HUDEP-2 (cell line): ENCODE measurements at regions not wholly inside any gene's neighbourhood (a gene's known extent, or its start where the extent isn't known, plus 50 kb on each side); places are given as distances from the start of the nearest gene placed in this dataset.
"Not testable (repeated sequence)": the region's sequence is repeated elsewhere in the genome, so short reads cannot be mapped to it uniquely, and the experiment has no call there.

Experiments
- DNase-seq, 76 experiments: peaks; one replicate each; lab custom pipeline; 2025; ENCODE audit not compliant: unreplicated experiment in 76 of 76; lab: John Stamatoyannopoulos, UW

DNA sequence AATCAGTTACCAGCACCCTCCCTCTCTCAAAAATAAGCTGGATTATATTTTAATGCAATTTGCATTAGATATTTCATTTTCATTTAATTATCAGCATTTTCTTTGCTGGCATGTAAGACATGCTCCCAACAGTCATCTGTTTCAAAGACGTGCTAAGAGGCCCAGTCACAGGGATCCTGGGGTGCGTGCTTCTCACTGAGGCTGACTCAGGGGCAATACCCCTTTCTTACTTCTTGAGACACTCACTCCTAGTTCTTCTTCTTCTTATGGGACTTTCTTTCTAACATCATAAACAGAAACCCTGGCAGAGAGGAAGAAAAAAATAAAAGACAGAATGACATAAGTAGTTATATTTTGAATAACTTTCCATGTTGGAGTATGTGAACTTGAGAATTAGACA, 372.1 kb upstream of the MEX3C start:
- no peak for DNase-seq

DNA sequence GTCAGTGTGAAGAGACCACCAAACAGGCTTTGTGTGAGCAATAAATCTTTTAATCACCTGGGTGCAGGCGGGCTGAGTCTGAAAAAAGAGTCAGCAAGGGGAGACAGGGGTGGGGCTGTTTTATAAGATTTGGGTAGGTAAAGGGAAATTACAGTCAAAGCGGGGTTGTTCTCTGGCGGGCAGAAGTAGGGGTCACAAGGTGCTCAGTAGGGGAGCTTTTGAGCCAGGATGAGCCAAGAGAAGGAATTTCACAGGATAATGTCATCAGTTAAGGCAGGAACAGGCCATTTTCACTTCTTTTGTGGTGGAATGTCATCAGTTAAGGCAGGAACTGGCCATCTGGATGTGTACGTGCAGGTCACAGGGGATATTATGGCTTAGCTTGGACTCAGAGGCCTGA, 372.6 kb upstream of the MEX3C start:
- not testable (repeated sequence) for DNase-seq

DNA sequence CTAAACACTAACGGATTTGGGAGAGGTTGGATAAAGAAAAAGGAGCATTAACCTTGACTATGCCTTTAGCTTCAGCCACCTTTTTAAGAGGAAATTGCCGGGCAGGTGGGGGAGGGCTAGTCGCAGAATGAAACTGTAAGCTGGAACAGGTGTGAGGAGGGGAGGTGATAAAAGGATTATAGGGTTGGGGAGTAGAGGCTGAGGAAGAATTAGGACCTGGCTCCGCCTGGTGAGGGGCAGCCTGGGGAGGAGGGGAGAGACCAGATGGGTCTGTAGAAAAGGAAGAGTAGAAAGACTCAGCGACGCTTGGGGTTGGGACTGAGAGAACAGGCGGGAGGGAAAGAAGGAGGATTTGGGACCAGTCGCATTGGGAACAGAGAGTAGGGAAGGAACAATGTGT, 376.4 kb upstream of the MEX3C start:
- not testable (repeated sequence) for DNase-seq

DNA sequence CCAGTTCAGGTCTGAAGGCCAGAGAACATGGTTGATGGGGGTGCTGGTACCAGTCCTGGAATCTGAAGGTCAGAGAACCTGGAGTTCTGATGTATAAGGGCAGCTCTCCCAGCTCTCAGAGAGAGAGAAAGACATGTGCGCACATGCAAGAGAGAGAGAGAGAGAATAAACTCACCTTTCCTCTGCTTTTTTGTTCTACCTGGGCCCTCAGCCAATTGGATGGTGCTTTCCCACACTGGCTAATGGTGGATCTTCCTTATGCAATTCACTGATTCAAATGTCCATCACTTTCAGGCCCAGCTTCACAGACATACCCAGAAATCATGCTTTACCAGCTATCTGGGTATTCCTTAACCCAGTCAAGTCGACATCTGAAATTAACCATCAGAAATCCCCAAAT, 377.7 kb upstream of the MEX3C start:
- DNase-seq = no peak

DNA sequence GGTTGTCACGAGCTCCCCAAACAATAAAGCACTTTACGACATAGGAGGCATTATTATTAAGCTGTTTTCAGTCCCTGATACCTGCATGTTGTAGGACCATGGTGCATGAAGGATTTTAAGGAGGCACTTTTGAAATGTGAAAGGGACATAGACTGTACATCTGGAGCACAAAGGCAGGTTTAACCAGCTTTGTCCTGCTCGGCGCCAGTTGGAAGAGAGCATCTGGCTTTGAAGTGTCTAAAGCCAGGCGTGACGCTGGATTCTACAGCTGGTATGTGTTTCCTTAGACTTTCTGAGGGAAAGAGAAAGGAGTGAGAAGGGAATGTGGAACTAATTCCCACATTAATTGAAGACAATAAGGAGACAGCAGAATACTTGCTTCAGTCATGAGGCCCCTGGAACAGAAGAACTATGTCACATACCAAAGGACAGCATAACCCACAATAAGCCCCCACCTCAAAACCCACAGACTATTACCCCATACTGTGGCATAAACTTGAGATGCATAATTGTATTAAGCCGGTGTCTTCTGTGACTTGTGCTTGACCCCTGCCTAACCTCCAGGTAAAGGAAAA, 381.0 kb upstream of the MEX3C start:
- no peak for DNase-seq

DNA sequence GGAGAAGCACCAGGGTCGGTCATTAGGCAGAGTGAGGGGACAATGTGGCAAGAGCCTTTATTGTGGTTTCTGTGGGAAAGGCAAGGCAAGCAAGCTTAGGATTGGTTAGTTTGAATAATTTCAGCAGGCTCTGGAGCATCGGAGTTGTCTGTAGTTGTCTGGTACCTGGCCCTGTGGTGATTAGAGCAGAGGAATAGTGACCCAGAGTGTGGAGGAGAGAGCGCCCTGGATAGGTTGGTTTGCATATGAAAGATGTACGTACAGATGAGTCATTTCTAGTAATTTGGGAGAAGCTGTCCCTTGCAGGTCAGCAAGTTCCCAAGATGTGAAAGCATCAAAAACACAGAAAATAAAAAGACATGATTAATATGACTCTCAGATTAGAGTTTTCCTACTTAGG, 383.1 kb upstream of the MEX3C start:
- no peak for DNase-seq

DNA sequence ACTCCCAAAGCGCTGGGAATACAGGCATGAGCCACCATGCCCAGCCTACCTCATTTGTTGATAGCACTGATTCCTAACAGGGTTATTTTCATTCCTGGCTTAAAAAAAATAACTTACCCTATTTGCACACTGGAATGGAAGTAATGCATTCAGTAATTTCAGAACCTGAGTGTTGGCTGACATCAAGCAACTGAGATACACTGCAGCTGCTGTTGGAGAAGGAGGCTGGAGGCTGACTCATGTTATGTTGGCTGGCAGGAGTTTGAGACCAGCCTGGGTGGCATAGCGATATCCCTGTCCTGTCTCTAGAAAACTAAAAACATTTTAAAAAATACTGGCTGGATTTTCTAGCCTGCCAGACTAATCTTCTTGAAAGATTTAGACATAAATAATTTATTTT, 385.1 kb upstream of the MEX3C start:
- no peak for DNase-seq

DNA sequence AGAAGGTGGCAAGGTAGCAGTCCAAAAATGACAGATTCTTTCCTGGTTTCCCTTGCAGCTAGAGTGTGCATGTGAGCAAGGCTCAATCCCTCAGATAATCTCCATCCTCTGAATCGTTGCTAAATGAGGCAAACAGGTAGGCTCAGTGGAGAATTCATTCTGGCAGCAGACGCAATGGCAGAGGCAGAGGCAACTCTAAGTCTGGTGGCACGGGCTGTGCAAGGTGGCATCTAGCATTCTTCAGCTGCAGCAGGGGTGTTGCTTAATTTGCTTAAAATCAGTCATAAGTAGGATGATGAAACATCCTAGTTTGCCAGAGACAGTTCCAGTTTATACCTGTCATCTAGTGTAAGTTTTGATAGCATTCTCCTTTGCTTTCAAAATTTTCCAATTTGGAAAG, 391.1 kb upstream of the MEX3C start:
- DNase-seq = no peak

DNA sequence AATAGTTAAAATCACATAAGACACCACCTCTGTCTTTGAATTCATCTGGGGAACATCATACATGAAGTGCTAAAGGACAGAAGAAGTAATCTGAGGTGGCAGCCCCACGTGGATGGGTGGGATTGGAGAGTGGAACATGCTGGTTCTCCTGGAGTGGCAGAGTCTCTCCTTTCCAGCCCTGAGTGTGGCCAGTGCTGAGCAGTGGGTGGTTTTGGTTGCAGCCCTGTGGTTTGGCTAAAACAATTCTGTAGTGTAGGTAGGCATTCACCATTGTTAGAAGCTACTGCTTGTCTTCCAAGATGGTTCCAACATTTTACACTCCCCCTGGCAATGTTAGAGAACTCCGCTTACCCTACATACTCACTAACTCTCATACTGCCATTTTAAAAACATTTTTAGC, 396.4 kb upstream of the MEX3C start:
- DNase-seq = no peak

DNA sequence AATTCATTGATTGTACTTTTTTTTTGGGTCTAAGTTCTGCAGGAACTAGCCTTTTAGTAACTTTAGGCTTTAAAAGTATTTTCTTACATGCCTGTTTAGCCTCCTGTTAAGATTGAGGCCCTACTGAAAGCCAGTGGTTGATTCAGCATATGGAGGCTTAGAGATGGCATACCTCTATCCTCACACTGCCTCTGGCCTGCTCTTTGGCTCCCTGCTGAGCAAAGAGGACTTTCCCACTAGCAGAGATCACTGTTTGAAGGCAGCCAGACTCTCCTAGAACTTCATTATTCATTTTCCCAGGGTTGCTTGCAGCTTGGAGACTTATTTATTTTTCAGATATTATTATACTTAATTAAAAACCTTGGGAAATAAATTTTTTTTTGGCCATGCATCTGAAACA, 405.6 kb upstream of the MEX3C start:
- no peak for DNase-seq

DNA sequence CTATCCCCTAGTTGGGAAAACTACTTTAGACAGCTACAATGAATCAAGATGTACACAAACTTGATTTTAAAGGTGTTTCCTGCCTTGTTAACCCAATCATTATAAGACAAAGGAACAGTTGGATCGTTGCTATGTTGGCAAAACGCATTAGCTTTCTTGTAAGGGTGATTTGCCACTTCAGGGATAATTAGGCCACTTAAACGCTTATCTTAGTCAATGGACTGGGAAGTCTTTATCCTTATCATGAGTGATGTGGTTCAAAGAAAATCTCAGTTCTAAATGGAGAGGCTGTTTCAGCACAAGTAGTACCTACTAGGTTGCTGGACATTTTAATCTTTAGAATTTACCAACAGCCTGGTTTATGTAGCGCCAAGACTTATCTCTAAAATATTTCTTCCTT, 406.1 kb upstream of the MEX3C start:
- no peak for DNase-seq

DNA sequence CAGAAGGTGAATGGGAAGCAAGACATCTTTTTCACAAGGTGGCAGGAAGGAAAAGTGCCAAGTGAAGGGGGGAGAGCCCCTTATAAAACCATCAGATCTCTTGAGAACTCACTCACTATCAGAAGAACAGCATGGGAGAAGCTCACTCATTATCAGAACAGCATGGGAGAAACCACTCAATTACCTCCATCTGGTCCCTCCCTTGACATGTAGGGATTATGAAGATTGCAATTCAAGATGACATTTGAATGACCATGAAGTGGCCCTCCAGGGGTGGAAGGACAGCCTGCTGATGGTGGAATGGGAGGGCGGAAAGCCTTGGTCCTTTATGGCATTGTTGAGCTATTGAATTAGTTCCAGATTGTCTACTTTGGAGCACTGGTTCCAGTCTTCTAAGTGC, 413.0 kb upstream of the MEX3C start:
- DNase-seq = no peak

DNA sequence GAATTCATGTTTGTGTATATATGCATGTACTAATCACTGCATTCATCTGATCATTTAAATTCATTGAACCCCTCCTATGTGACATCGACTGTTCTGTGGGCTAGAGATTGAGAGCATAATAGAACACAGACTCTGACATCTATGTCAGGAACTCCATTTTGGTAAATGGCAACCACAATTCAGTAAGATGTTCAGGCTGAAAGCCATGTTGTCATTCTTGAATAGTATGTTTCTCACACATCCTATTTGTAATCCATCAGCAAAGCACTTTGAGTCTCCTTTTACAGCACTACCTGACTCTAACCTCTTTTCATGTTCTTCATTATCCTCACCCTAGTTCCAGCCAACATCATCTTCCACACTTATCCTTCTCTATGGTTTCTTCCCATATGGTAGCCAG, 413.8 kb upstream of the MEX3C start:
- DNase-seq = no peak

DNA sequence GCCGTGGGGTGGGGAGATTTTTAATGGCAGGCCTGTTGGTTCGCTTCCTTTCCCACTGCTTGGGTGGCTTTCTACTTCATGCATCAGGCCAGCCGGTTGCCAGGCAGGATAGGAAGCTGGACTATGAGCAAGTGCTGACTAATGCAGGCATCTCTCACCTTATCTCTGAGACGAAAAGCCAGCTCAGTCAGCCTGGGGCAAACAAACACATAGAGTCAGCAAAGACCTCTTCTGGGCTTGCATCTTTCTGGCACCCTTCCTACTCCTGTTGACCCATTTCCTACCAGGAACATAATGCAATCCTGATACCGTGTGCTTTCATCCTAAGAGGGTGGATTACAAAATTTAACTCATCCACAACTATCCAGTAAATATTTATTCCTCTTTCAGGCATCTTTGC, 416.6 kb upstream of the MEX3C start:
- DNase-seq = peak in 1 of 76 experiments; percentile 2

DNA sequence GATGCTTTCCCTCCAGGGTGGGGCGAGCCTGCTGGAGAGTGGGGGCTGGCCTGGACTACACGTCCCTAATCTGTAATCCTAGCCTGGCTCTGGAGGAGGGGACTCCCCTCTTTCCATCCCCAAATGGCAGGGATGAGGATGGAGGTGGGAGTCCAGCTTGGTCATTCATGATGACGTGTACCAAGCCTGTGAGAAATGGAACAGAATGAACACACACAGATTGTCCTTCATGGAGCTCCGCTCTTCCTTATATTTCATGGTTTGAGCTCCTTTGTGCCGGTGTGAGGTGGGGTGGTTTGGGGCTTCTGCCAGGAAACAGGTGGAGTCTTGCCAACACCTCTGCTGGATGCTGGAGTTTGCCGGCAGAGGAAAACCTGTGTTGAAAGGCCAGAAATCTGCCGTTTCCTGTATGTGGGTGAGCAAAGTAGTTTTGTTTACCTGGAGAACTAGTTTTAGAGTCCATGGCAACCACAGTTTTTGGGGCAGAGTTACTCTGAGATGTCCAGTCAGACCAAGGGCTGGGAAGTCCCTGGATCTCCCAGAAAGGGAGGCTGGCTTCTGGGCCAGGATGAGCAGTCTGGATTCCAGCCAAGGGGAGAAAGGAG, 417.6 kb upstream of the MEX3C start:
- DNase-seq = no peak

DNA sequence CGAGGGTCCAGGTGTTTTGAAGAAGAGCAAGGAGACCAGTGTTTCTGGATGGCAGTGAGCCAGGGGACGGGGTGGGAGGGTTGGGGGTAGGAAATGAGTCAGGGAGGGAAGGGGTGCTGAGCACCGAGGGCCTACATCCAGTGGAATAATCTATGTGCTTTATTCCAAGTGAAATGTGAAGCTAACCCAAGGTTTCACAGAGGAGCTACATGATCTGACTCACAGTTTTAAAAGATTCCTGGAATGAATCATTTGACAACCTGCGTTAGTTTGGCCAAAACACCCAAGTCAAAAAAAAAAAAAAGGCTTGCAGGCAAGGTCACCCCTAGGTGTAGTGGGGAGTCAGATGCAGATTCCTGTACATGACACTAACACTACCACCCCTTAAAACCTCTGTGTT, 419.7 kb upstream of the MEX3C start:
- DNase-seq = no peak

DNA sequence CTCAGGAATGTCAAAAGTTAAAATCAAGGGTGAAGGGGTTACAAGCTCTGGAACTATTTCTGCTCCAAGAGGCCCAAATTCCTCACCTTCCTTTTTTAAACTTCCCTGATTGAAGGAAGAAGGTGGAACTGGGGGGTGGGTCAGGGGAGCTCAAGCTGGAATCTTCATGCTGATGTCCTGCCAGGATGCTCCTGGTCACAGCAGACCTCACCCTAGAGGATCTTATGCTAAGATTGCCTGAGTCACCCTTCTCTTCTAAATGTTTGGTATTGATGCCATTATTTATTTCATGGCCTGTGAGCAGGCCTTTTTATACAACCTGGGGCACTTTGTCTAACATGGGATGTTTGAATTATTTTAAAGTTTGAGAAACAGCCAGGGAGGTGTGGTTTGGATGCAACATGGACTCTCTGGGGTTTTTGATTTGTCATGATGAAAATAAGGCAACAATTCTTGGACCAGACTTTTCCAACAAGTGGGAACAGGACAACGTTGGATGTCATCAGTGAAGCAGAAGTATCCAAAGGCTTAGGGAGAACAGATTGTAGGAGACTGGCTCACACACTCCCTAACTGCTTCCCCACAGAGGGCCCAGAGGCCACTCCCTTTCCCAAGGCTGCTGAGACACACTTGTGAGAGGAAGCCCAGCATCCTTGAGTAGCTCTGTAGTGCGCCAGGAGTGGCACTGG, 420.2 kb upstream of the MEX3C start:
- no peak for DNase-seq

DNA sequence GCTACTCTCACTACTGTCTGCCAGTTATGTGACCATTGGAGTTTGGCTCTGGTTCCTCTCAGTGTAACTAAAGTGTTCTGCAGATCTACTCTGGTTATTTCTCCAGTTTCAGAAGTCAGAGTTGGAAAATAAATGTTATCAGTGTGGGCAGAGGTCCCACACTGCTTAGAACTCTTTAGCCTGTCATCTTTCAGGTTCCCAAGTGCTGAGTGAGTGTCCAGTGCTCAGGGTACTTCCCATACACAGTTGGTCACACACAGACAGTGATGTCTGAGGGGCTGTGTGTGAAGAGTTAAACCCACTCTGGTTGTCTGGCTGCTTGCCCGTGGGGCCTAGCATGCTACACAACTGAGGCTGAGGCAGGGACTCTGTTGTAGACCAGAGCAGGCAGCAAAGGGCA, 421.8 kb upstream of the MEX3C start:
- DNase-seq = no peak

DNA sequence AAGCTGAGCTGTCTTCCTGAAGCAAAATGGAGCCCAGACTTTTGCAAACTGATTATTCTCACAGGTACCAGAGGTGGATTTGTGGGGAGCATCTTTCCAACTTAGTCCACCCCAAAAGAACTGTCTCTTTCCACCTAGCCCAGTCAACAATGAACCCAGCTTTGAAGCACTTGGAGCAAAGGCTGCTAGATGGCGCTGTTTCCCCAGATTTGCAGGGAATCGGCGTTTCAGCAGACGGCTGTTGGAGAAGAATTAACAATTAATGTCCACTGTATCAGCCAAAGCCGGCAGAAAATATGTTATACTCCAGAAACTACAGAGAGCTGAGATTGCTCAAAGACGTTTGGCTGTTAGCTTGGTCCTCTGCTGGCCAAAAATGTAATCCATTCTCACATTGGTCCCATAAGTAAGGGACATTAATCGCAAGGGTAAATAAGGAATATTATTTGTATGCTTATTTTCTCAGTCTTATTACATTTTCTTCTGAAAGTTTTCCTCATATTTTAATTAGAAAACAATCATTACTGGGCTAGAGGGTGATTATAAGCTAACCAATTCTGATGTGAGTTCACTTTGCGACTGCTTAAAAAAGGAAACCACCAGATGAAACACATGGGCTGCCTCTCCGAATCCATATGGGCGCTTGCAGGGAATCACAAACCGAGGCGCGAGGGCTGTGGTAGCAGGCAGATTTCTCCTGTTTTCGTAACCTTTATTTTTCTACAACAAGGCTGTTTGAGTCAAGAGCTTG, 423.8 kb upstream of the MEX3C start:
- DNase-seq = peak in 47 of 76 experiments; percentile 1 to 75 (median 26)

DNA sequence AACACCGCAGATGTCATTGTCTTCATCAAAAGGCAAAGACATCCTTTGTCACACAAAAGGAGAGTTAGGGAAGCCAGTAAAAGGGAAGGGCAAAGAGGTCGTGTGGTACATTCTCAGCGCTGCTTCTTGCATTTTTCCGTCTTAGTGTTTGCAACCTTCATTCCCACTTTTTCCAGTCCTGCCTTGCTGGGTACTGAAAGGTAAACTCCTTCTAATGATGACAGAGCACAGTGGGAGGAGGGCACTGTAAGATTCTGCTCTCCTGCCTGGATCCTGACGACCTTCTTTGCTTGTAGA, 424.3 kb upstream of the MEX3C start:
- no peak for DNase-seq

DNA sequence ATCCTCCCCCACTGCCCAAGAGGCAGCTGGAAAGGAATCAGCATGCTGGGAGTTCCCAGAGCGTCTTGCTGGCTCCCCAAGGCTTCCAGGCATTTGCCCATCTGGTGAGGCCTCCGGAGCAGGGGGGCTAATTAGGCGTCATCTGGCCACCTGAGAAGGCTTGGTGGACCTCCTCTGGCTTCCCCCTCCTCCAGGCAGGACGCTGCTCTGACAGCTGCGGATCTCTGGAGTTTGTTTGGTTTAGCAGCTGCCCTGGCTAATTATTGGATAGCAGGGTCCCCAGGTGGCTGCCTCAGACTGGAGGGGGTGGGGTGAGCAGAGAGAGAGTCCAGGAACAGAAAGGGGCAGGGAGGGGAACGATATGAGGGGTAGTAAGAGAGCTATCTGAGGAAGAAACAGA, 425.2 kb upstream of the MEX3C start:
- DNase-seq = no peak

DNA sequence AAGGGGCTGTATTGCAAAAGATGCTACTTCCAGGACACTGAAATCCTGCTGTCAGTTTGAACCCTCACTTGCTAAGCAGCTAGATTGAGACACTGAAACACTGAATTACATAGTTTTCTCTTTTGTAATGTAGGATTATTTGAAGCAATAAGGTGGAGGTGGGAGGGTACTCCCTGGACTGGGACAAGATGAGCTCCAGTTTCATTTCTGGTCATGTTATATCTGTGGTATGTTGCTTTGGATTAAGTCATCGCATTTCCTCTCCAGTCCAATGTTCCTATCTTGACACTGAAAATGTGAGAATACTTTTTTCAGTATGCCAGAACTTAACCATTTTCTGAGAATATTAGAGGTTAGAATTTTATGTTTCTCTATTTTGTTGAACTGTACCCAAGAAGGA, 426.2 kb upstream of the MEX3C start:
- DNase-seq = no peak
